ENCODE measurements at regions not wholly inside any gene's neighbourhood (a gene's known extent, or its start where the extent isn't known, plus 50 kb on each side); places are given as distances from the start of the nearest gene placed in this dataset.

DNA sequence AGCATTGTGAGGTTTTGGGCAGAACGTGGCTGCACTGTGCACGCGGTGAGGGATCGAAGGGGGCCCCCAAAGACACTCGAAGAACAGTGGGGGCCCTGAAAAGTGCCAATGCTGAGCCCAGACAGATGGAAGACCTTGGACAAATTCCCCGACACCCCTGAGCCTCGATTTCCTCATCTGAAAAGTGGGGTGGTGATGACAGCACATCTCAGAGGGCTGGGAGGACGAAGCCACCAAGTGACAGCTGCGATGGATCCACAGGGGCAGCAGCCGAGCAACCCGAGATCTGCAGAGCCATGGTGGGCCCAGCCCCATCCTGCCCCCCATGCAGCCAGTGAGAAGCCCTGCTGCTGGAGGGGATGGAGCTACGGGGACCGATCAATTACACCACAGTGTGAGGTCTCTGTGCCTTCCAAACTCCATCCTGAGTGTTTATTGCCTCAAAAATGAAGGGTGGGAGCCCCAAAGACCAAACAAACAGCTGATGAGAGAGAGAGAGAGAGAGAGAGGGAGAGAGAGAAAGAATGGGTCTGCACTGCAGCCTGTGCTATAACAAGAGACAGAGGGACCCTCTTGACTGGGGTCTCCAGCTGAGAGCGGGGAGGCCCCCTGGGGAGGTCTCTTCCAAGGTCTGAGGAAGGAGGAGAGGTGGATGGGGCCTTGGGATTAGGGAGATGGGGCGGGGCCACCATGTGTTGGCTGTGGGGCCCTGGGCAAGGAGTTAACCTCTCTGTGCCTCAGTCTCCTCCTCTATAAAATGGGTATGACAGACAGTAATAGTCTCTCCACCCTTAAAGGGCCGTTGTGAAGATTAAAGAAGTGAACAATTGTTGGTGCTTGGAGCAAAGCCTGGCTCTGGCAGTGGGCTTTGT, 134.4 kb upstream of the IER5L start:
- H3K27me3 ChIP-seq (replicated peaks): no peaks in the 10 kb centered on the region
- no peak overlapping the region for H3K4me3 ChIP-seq (ENCODE audit: low read depth, low read length)
- no peak overlapping the region for H3K27ac ChIP-seq
- in situ Hi-C loops (cut with HindIII; ENCODE audit: low pct_ligation_motif_present, low sequenced_read_pairs): no loop called here
- H3K36me3 ChIP-seq (replicated peaks): no peaks in the 10 kb centered on the region
- TF ChIP-seq, protein P1, sequence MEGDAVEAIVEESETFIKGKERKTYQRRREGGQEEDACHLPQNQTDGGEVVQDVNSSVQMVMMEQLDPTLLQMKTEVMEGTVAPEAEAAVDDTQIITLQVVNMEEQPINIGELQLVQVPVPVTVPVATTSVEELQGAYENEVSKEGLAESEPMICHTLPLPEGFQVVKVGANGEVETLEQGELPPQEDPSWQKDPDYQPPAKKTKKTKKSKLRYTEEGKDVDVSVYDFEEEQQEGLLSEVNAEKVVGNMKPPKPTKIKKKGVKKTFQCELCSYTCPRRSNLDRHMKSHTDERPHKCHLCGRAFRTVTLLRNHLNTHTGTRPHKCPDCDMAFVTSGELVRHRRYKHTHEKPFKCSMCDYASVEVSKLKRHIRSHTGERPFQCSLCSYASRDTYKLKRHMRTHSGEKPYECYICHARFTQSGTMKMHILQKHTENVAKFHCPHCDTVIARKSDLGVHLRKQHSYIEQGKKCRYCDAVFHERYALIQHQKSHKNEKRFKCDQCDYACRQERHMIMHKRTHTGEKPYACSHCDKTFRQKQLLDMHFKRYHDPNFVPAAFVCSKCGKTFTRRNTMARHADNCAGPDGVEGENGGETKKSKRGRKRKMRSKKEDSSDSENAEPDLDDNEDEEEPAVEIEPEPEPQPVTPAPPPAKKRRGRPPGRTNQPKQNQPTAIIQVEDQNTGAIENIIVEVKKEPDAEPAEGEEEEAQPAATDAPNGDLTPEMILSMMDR (IDR thresholded peaks at IDR 0.05; ENCODE audit: low read depth, low read length, missing control alignments): no peak
- no peak for DNase-seq

DNA sequence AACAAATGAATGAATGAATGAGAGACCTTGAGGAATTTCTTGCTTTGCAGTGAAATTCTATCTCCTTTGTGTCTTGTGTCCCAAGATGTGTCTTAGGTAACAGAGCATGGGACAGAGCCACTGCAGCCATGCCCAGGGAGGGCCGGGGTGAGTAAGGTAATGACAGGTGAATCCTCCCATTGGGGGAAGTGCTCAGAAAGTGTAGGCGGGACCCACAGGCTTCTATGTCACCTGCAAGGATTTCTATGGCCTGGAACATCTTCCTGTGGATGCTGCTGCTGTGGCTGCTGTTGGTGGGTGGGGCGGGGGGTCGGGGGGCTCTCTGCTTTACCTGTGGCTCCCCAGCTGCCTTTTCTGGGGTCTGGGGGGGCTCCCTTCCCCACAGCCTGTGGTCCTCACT, 133.6 kb upstream of the IER5L start:
- no peak for DNase-seq
- TF ChIP-seq, protein P1 (IDR thresholded peaks at IDR 0.05; ENCODE audit: low read depth, low read length, missing control alignments): no peak
- Histone ChIP-seq H3K4me3 (ENCODE audit: low read depth, low read length) (no peak overlapping the region), H3K27ac (no peak overlapping the region), H3K27me3 (replicated peaks) (no peaks in the 10 kb centered on the region), H3K36me3 (replicated peaks) (no peaks in the 10 kb centered on the region)
- in situ Hi-C loops (cut with HindIII; ENCODE audit: low pct_ligation_motif_present, low sequenced_read_pairs): no loop called here

DNA sequence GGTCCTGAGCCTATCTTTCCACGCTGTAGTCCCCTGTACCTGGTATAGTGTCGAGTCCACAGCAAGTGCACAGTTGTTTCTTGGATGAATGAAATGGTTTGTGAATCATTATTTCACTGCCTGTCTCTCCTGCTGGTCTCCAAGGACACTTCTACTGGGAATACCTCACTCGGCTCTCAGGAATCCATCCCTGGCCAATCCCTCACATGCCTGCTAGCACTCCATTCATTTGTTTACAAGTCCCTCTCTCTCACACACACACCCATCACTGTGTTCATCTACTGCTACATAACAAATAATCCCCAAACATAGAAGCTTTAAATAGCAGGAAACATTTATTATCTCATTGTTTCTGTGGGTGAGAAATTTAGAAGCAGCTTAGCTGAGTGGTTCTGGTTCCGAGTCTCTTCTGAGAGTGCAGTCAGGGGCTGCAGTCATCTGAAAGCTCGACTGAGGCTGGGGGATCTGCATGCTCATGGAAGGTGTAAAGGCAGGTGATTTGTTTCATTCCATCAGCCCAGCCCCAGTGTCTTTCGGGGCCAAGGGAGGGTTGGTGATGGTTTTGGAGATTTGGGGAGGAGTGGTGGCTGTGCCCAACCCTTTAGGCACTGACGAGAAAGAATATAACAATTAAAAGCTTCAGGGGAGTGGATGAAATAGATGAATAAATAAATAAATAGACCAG, 132.7 kb upstream of the IER5L start:
- TF ChIP-seq, protein P1 (IDR thresholded peaks at IDR 0.05; ENCODE audit: low read depth, low read length, missing control alignments): no peak
- in situ Hi-C loops (cut with HindIII; ENCODE audit: low pct_ligation_motif_present, low sequenced_read_pairs): no loop called here
- no peaks in the 10 kb centered on the region for H3K36me3 ChIP-seq (replicated peaks)
- H3K4me3 ChIP-seq (ENCODE audit: low read depth, low read length): no peak overlapping the region
- DNase-seq: no peak
- H3K27ac ChIP-seq: no peak overlapping the region
- no peaks in the 10 kb centered on the region for H3K27me3 ChIP-seq (replicated peaks)

DNA sequence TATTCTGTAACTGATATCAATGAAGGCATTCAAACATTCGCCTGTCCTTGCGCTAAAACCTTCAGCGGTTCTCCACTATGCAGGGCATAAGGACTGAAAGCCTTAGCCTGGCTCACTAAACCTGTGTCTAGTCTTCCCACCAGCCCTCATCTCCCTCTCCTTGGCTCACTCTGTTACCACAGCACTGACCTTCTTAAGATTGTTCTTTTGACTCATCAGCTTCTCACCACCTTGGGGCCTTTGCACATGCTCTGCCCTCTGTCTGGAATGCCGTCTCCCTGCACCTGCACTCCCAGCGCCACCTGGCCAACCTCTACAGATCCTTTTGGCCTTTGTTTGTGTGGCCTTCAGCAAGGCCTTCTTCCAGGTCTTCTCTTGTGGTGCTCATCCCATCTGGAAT, 131.8 kb upstream of the IER5L start:
- no peak for DNase-seq
- H3K27ac ChIP-seq: no peak overlapping the region
- TF ChIP-seq, protein P1 (IDR thresholded peaks at IDR 0.05; ENCODE audit: low read depth, low read length, missing control alignments): no peak
- no peaks in the 10 kb centered on the region for H3K27me3 ChIP-seq (replicated peaks)
- no peaks in the 10 kb centered on the region for H3K36me3 ChIP-seq (replicated peaks)
- H3K4me3 ChIP-seq (ENCODE audit: low read depth, low read length): no peak overlapping the region
- in situ Hi-C loops (cut with HindIII; ENCODE audit: low pct_ligation_motif_present, low sequenced_read_pairs): no loop called here

DNA sequence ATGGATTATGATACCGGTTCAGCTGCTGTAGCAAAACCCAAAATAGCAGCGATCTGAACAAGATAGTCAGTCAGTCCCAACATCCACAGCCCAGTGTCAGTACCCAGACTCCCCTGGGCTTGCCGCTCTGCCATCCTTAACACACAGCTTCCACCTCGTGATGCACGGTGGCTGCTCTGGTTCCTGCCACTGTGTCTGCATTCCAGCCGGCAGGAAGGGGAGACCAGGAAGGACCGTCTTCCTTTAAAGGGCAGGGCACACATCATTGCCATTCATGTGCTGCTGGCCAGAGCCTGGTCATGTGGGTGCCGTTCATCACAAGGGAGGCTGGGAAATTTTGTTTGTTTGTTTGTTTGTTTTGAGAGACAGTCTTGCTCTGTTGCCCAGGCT, 131.0 kb upstream of the IER5L start:
- DNase-seq: no peak
- Histone ChIP-seq H3K4me3 (ENCODE audit: low read depth, low read length) (no peak overlapping the region), H3K27ac (no peak overlapping the region), H3K36me3 (replicated peaks) (no peaks in the 10 kb centered on the region), H3K27me3 (replicated peaks) (no peaks in the 10 kb centered on the region)
- TF ChIP-seq, protein P1 (IDR thresholded peaks at IDR 0.05; ENCODE audit: low read depth, low read length, missing control alignments): no peak
- in situ Hi-C loops (cut with HindIII; ENCODE audit: low pct_ligation_motif_present, low sequenced_read_pairs): no loop called here

All from brain microvascular endothelial cell (primary cell).